Activated CD4-positive, alpha-beta T cell treated with anti-CD3 and anti-CD28 coated beads for 1 hour (primary cell): ENCODE measurements at regions not wholly inside any gene's neighbourhood (a gene's known extent, or its start where the extent isn't known, plus 50 kb on each side); places are given as distances from the start of the nearest gene placed in this dataset.

Experiments used
- DNase-seq: peaks from one replicate; pipeline ENCODE4 v3.0.0-alpha.2; 2020

GRCh38 chr1:101317590-101317989 lies 80.8 kb downstream of the S1PR1 start:
- no peak for DNase-seq

GRCh38 chr1:101323535-101323934 lies 86.7 kb downstream of the S1PR1 start:
- no peak for DNase-seq

- DNase-seq, result no peak
Observed at GRCh38 chr1:101325144-101325543, 88.3 kb downstream of the S1PR1 start.

- no peak for DNase-seq
Observed at GRCh38 chr1:101330427-101331130, 93.8 kb downstream of the S1PR1 start.

- no peak for DNase-seq
Observed at GRCh38 chr1:101331794-101332193, 95.0 kb downstream of the S1PR1 start.

- no peak for DNase-seq
Observed at GRCh38 chr1:101332633-101333032, 95.8 kb downstream of the S1PR1 start.

GRCh38 chr1:101333186-101333585 lies 96.4 kb downstream of the S1PR1 start:
- no peak for DNase-seq

- no peak for DNase-seq
Observed at GRCh38 chr1:101337968-101338367, 101.1 kb downstream of the S1PR1 start.

GRCh38 chr1:101338714-101339430 lies 102.1 kb downstream of the S1PR1 start:
- DNase-seq, result no peak

- no peak for DNase-seq
Observed at GRCh38 chr1:101344745-101345144, 107.9 kb downstream of the S1PR1 start.

- DNase-seq, result no peak
Observed at GRCh38 chr1:101346419-101346818, 109.6 kb downstream of the S1PR1 start.

- no peak for DNase-seq
Observed at GRCh38 chr1:101356013-101356412, 119.2 kb downstream of the S1PR1 start.

- DNase-seq, result no peak
Observed at GRCh38 chr1:101356604-101357443, 120.0 kb downstream of the S1PR1 start.

- peak; percentile 30 for DNase-seq
Observed at GRCh38 chr1:101357444-101357986, 120.7 kb downstream of the S1PR1 start.

GRCh38 chr1:101360506-101360905 lies 123.7 kb downstream of the S1PR1 start:
- no peak for DNase-seq

- DNase-seq, result no peak
Observed at GRCh38 chr1:101363891-101364318, 127.1 kb downstream of the S1PR1 start.

GRCh38 chr1:101364370-101365120 lies 127.7 kb downstream of the S1PR1 start:
- DNase-seq, result no peak

GRCh38 chr1:101365186-101365585 lies 128.4 kb downstream of the S1PR1 start:
- no peak for DNase-seq

GRCh38 chr1:101365878-101366277 lies 129.1 kb downstream of the S1PR1 start:
- DNase-seq, result no peak

- DNase-seq, result no peak
Observed at GRCh38 chr1:101366513-101367215, 129.8 kb downstream of the S1PR1 start.

- DNase-seq, result no peak
Observed at GRCh38 chr1:101367630-101368029, 130.8 kb downstream of the S1PR1 start.

- no peak for DNase-seq
Observed at GRCh38 chr1:101370488-101370887, 133.7 kb downstream of the S1PR1 start.
